C4-2B (cell line): ENCODE measurements at regions not wholly inside any gene's neighbourhood (a gene's known extent, or its start where the extent isn't known, plus 50 kb on each side); places are given as distances from the start of the nearest gene placed in this dataset.
"Not testable (repeated sequence)": the region's sequence is repeated elsewhere in the genome, so short reads cannot be mapped to it uniquely, and the experiment has no call there.

ENCODE experiments used
- H3K27ac ChIP-seq: fragments of 450-650 bp; 2 replicates; pipeline ENCODE4 v1.5.1; 2017
- ZFX ChIP-seq: fragments of 450-650 bp; IDR thresholded peaks from 2 replicates; pipeline ENCODE4 v1.6.1; 2017
- TF ChIP-seq, protein P1 (sequence below): fragments of 450-650 bp; conservative IDR thresholded peaks from 2 replicates; pipeline ENCODE4 v1.5.1; 2017; ENCODE audit warnings: mild to moderate bottlenecking

DNA sequence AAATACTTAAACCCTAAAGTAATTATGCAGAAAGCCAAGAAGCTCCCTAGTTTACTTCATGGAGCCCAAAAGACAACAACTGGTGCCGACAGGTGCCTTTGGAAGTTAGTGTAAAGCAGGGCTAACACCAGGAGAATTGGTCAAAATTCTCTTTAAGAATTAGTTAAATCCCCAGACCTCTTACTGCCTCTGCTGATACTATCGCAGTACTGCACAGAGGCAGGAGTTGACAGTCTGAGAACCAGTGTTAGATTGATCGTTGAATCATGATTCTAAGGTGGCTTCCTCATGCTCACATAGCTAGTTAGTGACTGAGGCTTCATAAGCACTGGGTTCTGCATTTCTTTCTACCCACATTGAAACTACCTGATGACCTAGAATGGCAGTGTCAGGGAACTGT is 445.0 kb downstream of the XIRP2 start:
- no peak overlapping the region for H3K27ac ChIP-seq
- TF ChIP-seq ZFX: no peak
- TF ChIP-seq, protein P1, sequence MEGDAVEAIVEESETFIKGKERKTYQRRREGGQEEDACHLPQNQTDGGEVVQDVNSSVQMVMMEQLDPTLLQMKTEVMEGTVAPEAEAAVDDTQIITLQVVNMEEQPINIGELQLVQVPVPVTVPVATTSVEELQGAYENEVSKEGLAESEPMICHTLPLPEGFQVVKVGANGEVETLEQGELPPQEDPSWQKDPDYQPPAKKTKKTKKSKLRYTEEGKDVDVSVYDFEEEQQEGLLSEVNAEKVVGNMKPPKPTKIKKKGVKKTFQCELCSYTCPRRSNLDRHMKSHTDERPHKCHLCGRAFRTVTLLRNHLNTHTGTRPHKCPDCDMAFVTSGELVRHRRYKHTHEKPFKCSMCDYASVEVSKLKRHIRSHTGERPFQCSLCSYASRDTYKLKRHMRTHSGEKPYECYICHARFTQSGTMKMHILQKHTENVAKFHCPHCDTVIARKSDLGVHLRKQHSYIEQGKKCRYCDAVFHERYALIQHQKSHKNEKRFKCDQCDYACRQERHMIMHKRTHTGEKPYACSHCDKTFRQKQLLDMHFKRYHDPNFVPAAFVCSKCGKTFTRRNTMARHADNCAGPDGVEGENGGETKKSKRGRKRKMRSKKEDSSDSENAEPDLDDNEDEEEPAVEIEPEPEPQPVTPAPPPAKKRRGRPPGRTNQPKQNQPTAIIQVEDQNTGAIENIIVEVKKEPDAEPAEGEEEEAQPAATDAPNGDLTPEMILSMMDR: no peak

DNA sequence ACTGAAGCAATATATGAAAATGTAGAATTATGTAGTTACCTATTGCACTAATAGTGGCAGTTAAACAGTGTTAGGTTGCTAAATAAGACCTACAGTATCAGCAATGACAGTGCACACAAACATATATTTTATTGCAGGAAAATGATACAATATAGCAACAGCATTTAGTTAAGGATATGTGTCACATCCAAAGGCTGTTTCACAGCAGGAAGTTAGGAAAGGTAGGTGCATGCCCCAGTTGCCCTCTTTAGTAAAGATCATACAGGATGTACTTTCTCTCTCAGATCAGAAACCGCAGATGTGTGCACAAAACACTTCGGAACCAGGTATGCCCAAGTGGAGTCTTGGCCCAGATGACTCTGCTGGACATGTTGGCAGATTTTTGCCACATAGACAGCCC is 444.1 kb downstream of the XIRP2 start:
- no peak overlapping the region for H3K27ac ChIP-seq
- TF ChIP-seq, protein P1: no peak
- no peak for TF ChIP-seq ZFX

DNA sequence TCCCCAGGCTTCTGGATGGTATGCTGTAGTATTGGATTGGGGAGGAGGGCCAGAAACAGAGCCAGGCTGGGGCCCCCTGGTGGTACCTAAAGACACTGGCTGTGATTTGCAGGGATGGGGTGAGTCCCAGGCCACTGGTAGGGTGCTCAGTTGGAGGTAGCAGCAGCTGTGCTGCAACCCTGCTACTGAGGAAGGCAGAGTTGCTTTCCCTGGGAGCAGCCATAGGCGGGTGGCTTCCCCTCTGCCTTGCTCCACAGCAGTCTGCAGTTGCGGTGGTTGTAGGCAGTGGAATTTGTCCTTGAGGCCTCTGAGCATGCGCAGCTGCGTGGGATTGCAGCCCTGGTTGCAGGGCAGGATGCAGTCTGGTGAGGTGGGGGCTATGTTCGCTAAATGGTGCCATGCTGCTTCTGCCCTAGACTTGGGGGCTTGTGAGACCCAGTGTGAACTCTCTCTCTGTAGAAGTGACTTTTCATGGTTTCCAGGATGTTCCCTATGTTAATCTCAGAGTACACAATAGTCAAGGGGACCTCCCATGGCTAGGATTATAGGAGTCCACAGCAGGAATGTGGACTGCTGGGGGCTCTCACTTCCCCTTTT is 443.5 kb downstream of the XIRP2 start:
- TF ChIP-seq, protein P1: peak; percentile 37
- TF ChIP-seq ZFX: no peak
- no peak overlapping the region for H3K27ac ChIP-seq

DNA sequence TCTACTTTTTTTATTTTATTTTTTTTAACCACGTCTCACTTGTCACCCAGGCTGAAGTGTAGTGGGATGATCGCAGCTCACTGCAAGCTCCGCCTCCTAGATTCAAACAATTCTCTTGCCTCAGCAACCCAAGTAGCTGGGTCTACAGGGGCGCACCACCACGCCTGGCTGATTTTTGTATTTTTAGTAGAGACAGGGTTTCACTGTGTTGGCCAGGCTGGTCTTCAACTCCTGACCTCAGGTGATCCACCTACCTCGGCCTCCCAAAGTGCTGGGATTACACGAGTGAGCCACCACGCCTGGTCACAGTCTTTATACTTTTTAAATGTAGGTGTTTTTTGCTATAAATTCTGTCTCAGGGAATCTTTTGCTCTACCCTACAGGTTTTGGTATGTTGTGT is 440.5 kb downstream of the XIRP2 start:
- H3K27ac ChIP-seq: not testable (repeated sequence)

DNA sequence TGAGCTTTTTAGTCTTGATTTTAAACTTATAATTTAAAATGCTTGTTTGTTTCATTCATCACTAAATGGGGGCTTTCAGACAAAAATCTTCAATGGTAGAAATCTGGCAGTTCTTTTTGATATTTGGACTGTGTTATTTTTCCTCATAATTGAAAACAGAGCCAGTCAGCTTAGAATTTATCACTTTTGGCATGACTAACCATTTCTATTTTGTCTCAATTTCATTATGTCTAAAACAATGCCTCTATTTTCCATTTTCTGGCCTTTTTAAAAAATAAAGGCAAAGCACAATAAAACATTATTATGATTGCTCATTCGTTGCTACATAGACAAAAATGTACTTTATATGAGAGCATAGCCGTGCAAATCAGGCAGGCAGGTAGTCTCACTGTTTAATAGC is 434.5 kb downstream of the XIRP2 start:
- H3K27ac ChIP-seq: no peak overlapping the region
- TF ChIP-seq, protein P1: no peak
- no peak for TF ChIP-seq ZFX

DNA sequence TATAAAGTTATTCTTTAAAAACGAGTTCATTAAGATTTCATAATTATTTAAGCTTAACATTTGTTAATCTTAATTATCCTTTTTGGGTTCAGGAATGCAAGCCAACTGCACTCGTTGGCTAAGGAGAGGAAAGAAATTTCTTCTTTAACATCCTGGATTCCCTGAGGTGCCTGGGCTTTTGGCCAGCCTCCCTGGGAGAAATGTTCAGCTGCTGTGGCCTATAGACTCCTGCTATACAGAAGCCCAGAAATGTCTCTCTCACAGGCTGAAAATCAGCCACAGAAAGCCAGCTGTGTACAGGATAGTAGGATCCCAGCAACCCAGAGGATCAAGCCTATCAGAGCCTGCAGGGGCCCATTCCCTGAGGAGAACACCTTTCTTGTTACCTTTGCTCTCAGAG is 430.3 kb downstream of the XIRP2 start:
- TF ChIP-seq, protein P1: no peak
- TF ChIP-seq ZFX: no peak
- no peak overlapping the region for H3K27ac ChIP-seq

DNA sequence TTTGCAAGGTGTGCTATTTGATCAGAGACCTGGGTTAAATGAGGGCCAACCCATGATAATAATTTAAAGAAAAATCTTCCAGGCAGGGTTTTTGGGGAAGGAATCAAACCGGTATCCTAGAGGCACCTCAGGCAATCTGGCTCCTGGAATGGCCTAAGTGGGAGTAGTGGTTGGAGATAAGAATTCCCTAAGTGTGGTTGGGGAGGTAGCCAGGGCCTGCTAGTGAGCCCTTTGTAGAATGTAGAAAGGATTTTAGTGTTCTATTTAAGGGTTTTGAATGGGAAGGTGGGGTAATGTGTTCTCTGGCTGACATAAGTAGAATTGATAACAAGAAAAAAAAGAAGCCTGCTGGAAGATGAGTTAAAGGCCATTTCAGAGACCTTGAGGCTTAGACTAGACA is 422.2 kb downstream of the XIRP2 start:
- no peak for TF ChIP-seq ZFX
- TF ChIP-seq, protein P1: no peak
- H3K27ac ChIP-seq: no peak overlapping the region
